ENCODE measurements at regions not wholly inside any gene's neighbourhood (a gene's known extent, or its start where the extent isn't known, plus 50 kb on each side); places are given as distances from the start of the nearest gene placed in this dataset.

GRCh38 chr4:17336524-17336961 is 175.3 kb downstream of the QDPR start:
- peak; percentile 39 for DNase-seq

GRCh38 chr4:17336069-17336468 is 175.8 kb downstream of the QDPR start:
- DNase-seq = no peak

GRCh38 chr4:17335371-17335770 is 176.5 kb downstream of the QDPR start:
- no peak for DNase-seq

- no peak for DNase-seq
These were observed 179.4 kb downstream of the QDPR start for GRCh38 chr4:17332478-17332877.

- no peak for DNase-seq
These were observed 182.8 kb downstream of the QDPR start for GRCh38 chr4:17329046-17329445.

GRCh38 chr4:17328141-17328815 is 183.6 kb downstream of the QDPR start:
- no peak for DNase-seq

- peak; percentile 55 for DNase-seq
These were observed 184.3 kb downstream of the QDPR start for GRCh38 chr4:17327591-17327990.

GRCh38 chr4:17326756-17327155 is 185.1 kb downstream of the QDPR start:
- DNase-seq = no peak

GRCh38 chr4:17325098-17325497 is 186.8 kb downstream of the QDPR start:
- no peak for DNase-seq

- peak; percentile 62 for DNase-seq
These were observed 187.5 kb downstream of the QDPR start for GRCh38 chr4:17324386-17324830.

- DNase-seq = no peak
These were observed 188.1 kb downstream of the QDPR start for GRCh38 chr4:17323554-17324385.

GRCh38 chr4:17322514-17322913 is 189.4 kb downstream of the QDPR start:
- DNase-seq = no peak

GRCh38 chr4:17320046-17320445 is 191.8 kb downstream of the QDPR start:
- DNase-seq = no peak

- no peak for DNase-seq
These were observed 194.4 kb downstream of the QDPR start for GRCh38 chr4:17317526-17317925.

GRCh38 chr4:17316566-17316965 is 195.3 kb downstream of the QDPR start:
- no peak for DNase-seq

GRCh38 chr4:17315459-17315858 is 196.4 kb downstream of the QDPR start:
- no peak for DNase-seq

GRCh38 chr4:17313194-17313593 is 198.7 kb downstream of the QDPR start:
- DNase-seq = no peak

- no peak for DNase-seq
These were observed 201.6 kb downstream of the QDPR start for GRCh38 chr4:17310269-17310652.

GRCh38 chr4:17309567-17310268 is 202.2 kb downstream of the QDPR start:
- DNase-seq = no peak

GRCh38 chr4:17301869-17302268 is 210.0 kb downstream of the QDPR start:
- DNase-seq = no peak

GRCh38 chr4:17301266-17301665 is 210.6 kb downstream of the QDPR start:
- DNase-seq = no peak

GRCh38 chr4:17296921-17297890 is 214.7 kb downstream of the QDPR start:
- DNase-seq = no peak

Data from right hindlimb (tissue), 1 donor.